SHP77 treated with DMSO at 0.1 percent for 48 hours (cell line): ENCODE measurements at regions not wholly inside any gene's neighbourhood (a gene's known extent, or its start where the extent isn't known, plus 50 kb on each side); places are given as distances from the start of the nearest gene placed in this dataset.

Experiments used
- DNase-seq: peaks from one replicate; lab custom pipeline; 2025; lab: John Stamatoyannopoulos, UW

- DNase-seq: no peak
Observed at GRCh38 chr5:118279540-118280294, 708.6 kb downstream of the DTWD2 start.

- no peak for DNase-seq
Observed at GRCh38 chr5:118270526-118270925, 717.8 kb downstream of the DTWD2 start.

- no peak for DNase-seq
Observed at GRCh38 chr5:118258223-118258622, 730.1 kb downstream of the DTWD2 start.

DNA sequence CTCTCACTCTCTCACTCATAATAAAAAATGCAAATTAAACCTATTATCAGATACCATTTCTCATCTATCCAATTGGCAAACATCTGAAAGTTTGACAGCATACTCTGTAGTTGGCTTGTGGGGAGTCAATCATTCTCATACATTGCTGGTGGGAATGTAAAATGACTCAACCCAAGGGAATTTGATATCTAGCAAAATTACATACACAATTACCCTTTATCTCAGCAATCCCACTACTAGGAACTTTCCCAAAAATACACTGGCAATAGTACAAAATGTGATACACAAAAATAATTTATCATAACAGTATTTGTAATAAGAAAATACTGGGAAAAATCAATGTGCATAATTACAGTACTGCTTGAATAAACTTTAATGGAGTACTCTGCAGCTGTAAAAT is 731.3 kb downstream of the DTWD2 start:
- no peak for DNase-seq

GRCh38 chr5:118253225-118254061 is 734.9 kb downstream of the DTWD2 start:
- DNase-seq: no peak

DNA sequence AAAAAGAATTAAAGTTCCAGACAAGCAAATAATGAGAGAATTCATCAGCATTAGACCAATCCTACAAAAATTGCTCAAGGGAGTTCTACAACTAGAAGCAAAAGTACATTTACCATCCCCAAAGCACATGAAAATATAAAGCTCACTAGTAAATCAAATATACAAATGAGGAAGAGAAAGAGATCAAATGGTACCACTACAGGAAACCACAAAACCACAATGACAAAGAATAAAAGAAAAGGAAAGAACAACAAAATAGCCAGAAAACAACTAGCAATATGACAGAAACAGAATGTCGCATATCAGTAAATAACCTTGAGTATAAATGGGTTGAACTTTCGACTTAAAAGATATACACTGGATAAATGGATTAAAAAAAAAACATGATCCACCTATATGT is 739.0 kb downstream of the DTWD2 start:
- no peak for DNase-seq

- no peak for DNase-seq
Observed at GRCh38 chr5:118247458-118247857, 740.9 kb downstream of the DTWD2 start.

DNA sequence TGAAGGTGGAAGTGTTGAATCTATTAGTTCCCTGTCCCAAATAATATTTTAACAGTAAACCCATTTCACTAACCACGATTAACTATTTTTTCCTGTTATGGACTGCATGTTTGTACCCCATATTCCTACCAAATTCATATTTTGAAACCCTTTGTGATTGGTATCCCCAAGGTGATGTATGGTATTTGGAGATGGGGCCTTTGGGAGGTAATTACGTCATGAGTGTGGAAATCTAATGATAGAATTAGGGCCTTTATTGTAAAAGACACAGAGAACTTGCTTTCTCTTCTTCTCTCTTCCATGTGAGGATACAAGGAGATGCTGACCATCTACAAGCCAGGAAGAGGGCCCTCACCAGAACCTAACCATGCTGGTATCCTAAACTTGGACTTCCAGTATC is 744.7 kb downstream of the DTWD2 start:
- no peak for DNase-seq

DNA sequence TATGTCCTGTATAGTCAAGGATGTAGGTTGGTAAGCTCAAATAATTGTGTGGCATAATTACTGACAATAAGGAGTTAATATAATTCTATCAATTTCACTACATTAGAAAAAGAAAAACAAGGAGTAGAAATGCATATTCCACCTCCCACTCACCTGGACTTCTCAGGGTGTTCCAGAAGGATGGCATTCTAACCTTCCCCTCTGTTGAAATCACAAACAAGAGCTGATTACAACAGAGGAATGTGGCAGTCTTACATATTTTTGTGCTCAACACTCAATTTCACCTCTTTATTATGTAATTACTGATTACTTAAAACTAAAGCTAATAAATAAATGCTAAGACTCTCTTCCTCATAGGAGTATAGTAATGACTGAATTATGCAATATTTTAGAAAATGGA is 745.3 kb downstream of the DTWD2 start:
- DNase-seq: no peak

DNA sequence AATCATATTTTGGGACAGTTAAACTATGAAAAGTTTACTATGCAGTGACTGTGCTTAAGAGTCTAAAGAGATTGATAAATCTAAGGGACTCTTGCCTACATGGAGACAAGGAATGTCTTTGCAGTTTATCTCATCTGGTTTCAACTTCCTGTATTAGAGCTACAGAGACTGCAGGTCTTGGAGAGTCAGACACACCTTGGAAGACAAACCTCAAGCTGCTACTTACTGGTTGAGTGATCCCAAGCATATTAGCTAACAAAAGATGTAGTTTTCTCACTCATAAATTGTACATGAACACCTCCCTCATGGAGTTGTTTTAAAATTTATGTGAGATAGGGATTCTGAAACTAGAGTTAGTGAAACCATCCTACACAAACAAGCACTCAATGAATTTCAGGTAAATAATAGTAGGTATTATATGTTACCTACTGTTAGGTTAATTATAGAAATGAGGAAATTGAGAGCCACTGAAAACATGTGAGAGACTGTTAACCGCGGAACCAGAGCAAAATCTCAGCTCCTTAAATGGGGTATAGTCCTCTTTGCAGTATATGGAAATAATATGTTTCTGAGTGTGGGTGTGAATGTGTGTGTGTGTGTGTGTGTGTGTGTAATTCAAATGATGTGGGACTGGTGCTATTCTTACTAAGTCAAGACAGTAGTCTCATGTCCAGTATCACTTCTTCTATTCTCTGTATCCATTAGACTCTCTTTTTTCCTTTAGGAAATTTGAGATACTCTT is 752.1 kb downstream of the DTWD2 start:
- DNase-seq: no peak

DNA sequence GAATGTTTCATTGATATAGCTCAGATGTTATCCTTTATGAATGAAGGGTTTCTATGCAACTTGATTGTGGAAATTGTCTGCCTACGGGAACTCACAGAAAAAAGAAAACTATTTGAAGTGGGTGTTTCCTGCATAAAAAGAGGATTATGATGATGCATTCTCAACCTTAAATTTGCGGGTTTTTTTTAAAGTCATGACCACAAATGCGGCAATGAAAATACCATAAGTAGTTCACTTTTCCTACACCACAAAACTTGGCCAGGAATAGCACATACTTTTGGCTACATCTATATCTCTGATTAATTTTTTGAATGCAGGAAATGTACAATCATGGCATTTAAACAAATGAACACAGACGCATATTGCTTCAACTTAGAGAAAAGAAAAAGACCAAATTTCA is 754.7 kb downstream of the DTWD2 start:
- no peak for DNase-seq

DNA sequence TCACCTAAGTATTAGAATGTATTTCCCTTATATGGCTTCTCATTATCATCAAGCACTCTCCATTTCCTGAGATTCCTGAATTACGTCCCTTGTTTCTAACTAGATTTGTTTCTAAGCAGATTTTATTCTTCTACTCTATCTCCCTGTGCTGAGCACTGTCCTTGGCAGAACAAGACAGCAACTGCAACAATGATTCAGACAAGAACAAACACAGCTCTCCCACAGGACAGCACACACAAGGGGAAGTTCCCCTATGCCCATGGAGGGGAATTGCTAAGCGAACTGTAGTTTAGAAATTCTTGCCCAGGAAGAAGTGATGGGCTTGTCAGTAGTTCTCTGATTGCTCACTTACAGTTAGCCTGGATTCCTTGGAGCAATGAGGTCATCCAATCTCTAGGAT is 759.9 kb downstream of the DTWD2 start:
- DNase-seq: no peak

- no peak for DNase-seq
Observed at GRCh38 chr5:118224546-118224945, 763.8 kb downstream of the DTWD2 start.

DNA sequence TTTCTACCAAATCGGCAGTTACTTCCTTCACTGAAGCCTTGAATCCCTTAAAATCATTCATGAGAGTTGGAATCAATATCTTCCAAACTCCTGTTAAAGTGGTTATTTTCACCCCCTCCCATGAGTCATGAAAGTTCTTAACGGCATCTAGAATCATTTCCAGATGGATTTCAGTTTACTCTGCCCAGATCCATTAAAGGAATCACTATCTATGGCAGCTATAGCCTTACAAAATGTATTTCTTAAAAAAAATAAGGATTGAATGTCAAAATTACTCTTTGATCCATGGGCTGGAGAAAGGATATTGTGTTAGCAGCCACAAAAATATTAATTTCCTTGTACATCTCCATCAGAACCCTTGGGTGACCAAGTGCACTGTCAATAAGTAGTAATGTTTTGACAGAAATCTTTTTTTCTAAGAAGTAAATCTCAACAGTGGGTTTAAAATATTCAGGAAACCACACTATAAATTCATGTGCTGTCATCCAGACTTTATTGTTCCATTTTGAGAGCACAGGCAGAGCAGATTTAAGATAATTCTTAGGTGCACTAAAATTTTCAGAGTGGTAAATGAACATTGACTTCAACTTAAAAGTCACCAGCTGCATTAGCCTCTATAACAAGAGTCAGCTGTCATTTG is 767.7 kb downstream of the DTWD2 start:
- DNase-seq: no peak

DNA sequence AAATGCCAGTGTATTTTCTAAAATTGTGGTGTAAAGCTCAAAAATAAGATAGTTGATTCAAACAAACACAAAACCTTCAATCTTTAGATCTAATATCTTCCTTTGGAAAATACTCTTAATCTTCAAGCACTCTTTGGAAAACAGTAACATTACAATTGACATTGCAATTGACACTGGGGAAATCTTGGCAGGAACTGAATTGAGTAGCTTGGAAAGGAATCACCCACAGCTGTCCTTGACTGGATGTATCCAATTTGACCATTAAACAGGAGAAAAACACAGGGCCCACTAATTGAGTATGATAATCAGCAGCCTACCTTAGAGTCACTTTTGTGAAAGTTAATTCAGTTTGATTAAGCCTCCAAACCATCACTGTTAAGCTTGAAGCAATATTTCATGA is 776.7 kb downstream of the DTWD2 start:
- DNase-seq: no peak

DNA sequence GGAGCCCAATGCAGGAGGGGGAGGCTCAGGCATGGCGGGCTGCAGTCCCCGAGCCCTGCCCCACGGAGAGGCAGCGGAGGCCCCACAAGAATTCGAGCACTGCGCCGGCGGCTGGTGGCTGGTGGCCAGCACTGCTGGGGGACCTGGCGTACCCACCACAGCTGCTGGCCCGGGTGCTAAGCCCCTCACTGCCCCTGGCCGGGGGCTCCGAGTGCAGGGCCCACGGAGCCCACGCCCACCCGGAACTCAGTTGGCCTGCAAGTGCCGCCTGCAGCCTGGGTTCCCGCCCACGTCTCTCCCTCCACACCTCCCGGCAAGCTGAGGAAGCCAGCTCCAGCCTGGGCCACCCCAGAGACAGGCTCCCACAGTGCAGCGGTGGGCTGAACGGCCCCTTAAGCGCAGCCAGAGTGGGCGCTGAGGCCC is 780.3 kb downstream of the DTWD2 start:
- DNase-seq: no peak

DNA sequence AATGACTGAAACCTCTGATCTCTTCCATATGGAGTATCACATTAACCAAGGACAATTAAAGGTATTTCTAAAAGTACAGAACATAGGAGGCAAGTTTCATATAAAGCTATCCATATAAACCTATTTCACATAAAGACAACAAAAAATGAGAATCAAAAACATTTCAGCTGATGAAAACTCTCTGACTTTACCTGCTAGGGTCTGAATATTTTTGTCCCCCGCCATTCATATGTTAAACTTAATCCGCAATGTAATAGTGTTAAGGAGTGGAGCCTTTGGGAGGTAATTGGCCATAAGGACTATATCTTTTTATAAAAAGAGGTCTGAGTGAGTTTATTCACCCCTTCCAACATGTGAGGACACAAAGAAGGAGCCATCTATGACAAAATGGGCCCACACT is 788.5 kb downstream of the DTWD2 start:
- DNase-seq: no peak

- no peak for DNase-seq
Observed at GRCh38 chr5:118196229-118196628, 792.1 kb downstream of the DTWD2 start.

DNA sequence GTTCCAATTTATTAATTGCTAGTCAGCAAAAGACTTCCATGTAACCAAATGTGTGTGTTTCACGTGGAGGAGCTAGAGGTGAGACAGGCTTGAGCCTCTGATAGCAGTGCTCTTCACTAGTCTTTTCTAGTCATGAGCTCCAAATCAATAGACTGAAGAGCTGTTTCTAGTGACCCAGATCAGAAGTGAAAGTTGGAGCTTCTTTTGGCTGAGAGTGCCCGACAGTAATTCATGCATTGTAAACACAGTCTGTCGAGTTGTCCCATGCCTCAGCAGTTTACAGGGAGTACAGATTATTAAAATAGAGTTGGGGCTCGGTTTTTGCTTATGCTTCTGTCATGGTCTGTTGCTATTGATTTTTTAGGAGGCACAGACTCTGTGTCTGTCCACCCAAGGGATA is 793.1 kb downstream of the DTWD2 start:
- DNase-seq: no peak

GRCh38 chr5:118193194-118193905 is 795.0 kb downstream of the DTWD2 start:
- no peak for DNase-seq

GRCh38 chr5:118185018-118185417 is 803.3 kb downstream of the DTWD2 start:
- DNase-seq: no peak

GRCh38 chr5:118176146-118176545 is 812.2 kb downstream of the DTWD2 start:
- DNase-seq: no peak
